Activated B cell treated with CpG ODN at 0.5 μM for 24 hours (primary cell): ENCODE measurements at regions not wholly inside any gene's neighbourhood (a gene's known extent, or its start where the extent isn't known, plus 50 kb on each side); places are given as distances from the start of the nearest gene placed in this dataset.

Experiments
- ATAC-seq: fragments of 200-7000 bp; cut with Tn5 transposase; one replicate; pipeline ENCODE4 v1.10.0; 2021; ENCODE audit warnings: low read depth, mild to moderate bottlenecking, moderate library complexity
- CTCF ChIA-PET: fragments of 350-600 bp; sonication (Branson Sonifier 250); formaldehyde crosslinking; loops from one replicate; lab custom pipeline; 2021; ENCODE audit warnings: antibody characterized with exemption; lab: Charles Lee
- POLR2A ChIA-PET: fragments of 350-600 bp; sonication (Branson Sonifier 250); formaldehyde crosslinking; loops from one replicate; lab custom pipeline; 2021; ENCODE audit warnings: antibody characterized with exemption; lab: Charles Lee
- DNase-seq: peaks from one replicate; pipeline ENCODE4 v3.0.0; 2022
- H3K27ac Mint-ChIP-seq: one replicate; pipeline ENCODE4 v1.8.0; 2020; ENCODE audit warnings: mixed read lengths
- H3K27me3 Mint-ChIP-seq: one replicate; pipeline ENCODE4 v1.8.0; 2021; ENCODE audit warnings: mixed read lengths
- H3K36me3 Mint-ChIP-seq: one replicate; pipeline ENCODE4 v1.8.0; 2021; ENCODE audit warnings: low read depth, mixed read lengths
- H3K4me1 Mint-ChIP-seq: one replicate; pipeline ENCODE4 v1.8.0; 2021; ENCODE audit warnings: mixed read lengths
- H3K4me3 Mint-ChIP-seq: one replicate; pipeline ENCODE4 v1.8.0; 2020; ENCODE audit warnings: mild to moderate bottlenecking, mixed read lengths
- H3K9me3 Mint-ChIP-seq: one replicate; pipeline ENCODE4 v1.8.0; 2020; ENCODE audit warnings: mixed read lengths
- intact Hi-C: fragments of 100-400 bp; cut with micrococcal nuclease; formaldehyde crosslinking; loops from one replicate; pipeline ENCODE4 v1.15.1; 2024
- TF ChIP-seq, protein P1 (sequence below): fragments of 200-600 bp; IDR thresholded peaks from one replicate; pipeline ENCODE4 v1.8.0; 2022; ENCODE audit warnings: antibody characterized with exemption, mild to moderate bottlenecking

DNA sequence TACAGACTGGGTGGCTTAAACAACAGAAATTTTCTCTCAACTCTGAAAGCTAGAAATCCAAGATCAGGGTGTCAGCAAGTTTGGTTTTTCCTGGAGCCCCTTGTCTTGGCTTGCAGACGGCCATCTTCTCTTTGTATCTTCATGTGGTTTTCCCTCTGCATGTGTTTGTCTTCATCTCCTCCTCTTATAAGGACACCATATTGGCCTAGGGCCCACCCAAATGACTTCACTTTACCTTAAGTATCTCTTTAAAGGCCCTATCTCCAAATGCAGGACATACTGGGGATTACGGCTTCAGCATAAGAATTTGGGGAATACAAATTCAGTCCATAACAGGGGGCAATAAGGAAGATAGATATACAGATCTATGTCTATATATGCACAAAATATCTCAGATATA, 187.9 kb downstream of the MTCL1 start:
- DNase-seq (no peak), ATAC-seq (no peak)
- Mint-ChIP-seq H3K4me3 (no peak overlapping the region), H3K4me1 (no peaks in the 10 kb centered on the region), H3K9me3 (peaks cover 8% of the 10 kb centered on the region), H3K27me3 (peaks cover 3% of the 10 kb centered on the region), H3K27ac (no peak overlapping the region), H3K36me3 (peaks cover 5% of the 10 kb centered on the region)
- intact Hi-C loops, result no loop called here
- TF ChIP-seq, protein P1, sequence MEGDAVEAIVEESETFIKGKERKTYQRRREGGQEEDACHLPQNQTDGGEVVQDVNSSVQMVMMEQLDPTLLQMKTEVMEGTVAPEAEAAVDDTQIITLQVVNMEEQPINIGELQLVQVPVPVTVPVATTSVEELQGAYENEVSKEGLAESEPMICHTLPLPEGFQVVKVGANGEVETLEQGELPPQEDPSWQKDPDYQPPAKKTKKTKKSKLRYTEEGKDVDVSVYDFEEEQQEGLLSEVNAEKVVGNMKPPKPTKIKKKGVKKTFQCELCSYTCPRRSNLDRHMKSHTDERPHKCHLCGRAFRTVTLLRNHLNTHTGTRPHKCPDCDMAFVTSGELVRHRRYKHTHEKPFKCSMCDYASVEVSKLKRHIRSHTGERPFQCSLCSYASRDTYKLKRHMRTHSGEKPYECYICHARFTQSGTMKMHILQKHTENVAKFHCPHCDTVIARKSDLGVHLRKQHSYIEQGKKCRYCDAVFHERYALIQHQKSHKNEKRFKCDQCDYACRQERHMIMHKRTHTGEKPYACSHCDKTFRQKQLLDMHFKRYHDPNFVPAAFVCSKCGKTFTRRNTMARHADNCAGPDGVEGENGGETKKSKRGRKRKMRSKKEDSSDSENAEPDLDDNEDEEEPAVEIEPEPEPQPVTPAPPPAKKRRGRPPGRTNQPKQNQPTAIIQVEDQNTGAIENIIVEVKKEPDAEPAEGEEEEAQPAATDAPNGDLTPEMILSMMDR, result no peak
- CTCF ChIA-PET, result no interaction called here
- POLR2A ChIA-PET, result no interaction called here

DNA sequence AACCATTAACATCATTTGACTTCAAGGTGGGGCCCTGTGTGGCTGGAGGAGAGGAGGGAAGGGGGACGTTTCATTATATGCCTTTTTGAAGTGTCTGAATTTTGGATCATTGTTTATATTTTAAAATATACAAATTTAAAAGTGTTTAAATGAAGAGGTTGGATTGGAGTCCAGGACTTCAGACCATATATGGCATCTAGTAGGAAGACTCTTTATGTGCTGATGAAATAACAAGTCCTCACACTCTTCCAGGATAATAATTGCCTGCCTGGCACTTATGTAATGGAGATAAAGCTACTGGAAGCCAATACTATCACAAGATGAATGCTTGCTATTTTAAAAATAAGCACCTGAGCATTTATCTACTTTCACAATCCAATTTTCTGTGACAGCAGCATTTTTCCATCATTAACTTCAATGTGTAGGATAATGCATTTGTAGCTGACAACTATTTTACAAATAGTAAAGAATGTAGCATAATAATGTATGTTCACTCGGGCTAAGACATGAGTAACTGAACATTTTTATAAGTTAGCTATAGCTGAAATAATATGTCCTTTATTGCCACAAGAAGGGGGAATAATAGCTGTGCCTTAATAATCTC, 188.4 kb downstream of the MTCL1 start:
- no peak for ATAC-seq
- Mint-ChIP-seq H3K27me3 (peaks cover 3% of the 10 kb centered on the region), H3K27ac (no peak overlapping the region), H3K4me3 (no peak overlapping the region), H3K36me3 (peaks cover under 1% of the 10 kb centered on the region), H3K4me1 (no peaks in the 10 kb centered on the region), H3K9me3 (peaks cover 3% of the 10 kb centered on the region)
- intact Hi-C loops, result no loop called here
- TF ChIP-seq, protein P1, result no peak
- POLR2A ChIA-PET, result no interaction called here
- no peak for DNase-seq
- CTCF ChIA-PET, result no interaction called here

DNA sequence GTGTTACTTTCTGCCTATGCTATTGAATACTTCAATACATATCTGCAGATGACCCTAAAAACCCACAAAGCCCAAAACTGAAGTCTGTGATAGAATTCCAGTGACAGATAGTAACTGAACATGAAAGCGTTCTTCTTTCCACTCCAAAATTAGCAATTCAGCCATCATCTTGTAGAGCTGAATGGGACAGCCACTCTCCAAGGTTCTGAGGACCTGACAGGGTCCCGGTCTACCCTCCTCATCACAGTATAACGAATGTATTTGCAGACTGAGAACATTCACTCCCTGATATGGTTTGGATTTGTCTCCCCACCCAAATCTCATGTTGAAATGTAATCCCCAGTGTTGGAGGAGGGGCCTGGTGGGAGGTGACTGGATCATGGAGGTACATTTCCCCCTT, 189.5 kb downstream of the MTCL1 start:
- DNase-seq, result no peak
- no peak for ATAC-seq
- H3K27ac Mint-ChIP-seq, result no peak overlapping the region
- no peaks in the 10 kb centered on the region for H3K4me1 Mint-ChIP-seq
- no peaks in the 10 kb centered on the region for H3K9me3 Mint-ChIP-seq
- TF ChIP-seq, protein P1, result no peak
- H3K4me3 Mint-ChIP-seq, result no peak overlapping the region
- CTCF ChIA-PET, result no interaction called here
- intact Hi-C loops, result no loop called here
- POLR2A ChIA-PET, result no interaction called here
- no peaks in the 10 kb centered on the region for H3K36me3 Mint-ChIP-seq
- peaks cover 3% of the 10 kb centered on the region for H3K27me3 Mint-ChIP-seq

DNA sequence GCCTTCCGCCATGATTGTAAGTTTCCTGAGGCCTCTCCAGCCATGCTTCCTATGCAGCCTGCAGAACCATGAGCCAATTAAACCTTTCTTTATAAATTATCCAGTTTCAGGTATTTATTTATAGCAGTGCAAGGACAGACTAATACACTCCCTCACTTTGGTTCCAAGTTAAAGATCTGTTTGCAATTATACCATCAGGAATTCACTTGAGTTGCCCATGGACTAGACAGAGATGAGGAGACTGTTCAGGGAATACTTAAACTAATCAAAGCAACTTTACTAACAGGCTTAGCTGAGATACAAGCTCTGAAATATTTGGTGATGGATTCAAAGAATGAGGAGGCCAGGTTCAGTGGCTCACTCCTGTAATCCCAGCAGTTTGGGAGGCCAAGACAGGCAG, 190.0 kb downstream of the MTCL1 start:
- Mint-ChIP-seq H3K36me3 (no peaks in the 10 kb centered on the region), H3K4me3 (no peak overlapping the region), H3K27me3 (peaks cover 3% of the 10 kb centered on the region), H3K4me1 (peaks cover under 1% of the 10 kb centered on the region), H3K9me3 (no peaks in the 10 kb centered on the region), H3K27ac (no peak overlapping the region)
- DNase-seq (no peak), ATAC-seq (no peak)
- TF ChIP-seq, protein P1, result no peak
- ChIA-PET POLR2A (no interaction called here), CTCF (no interaction called here)
- intact Hi-C loops, result no loop called here

DNA sequence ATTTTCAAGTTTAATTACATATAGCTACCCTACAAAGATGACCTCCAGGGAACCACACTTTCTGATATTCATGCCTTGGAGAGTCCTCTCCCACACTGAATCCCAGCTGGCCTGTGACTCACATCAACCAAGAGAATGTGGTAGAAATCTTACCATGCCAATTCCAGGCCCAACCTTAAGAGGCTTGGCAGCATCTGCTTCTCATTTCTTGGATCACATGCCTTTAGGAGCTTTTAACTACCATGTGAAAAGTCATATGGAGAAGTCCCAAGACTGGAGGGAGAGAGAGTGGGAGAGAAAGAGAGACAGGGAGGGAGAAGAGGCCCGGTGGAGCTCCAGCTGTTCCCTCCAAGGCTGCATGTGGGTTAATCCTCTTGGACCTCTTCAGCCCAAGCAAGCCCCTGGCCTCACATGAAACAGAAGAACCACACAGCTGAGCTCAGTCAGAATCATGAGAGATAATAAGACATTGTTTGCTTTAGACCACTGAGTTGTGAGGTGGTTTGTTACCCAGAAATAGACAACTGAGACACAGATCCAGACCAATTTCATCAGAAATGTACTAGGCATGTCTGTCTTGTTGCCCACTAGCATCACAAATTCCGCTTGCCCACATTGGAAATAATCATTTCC, 190.7 kb downstream of the MTCL1 start:
- ChIA-PET CTCF (no interaction called here), POLR2A (no interaction called here)
- no peaks in the 10 kb centered on the region for H3K9me3 Mint-ChIP-seq
- DNase-seq, result no peak
- H3K4me1 Mint-ChIP-seq, result peaks cover 6% of the 10 kb centered on the region
- intact Hi-C loops, result no loop called here
- no peak for ATAC-seq
- no peak overlapping the region for H3K4me3 Mint-ChIP-seq
- no peaks in the 10 kb centered on the region for H3K36me3 Mint-ChIP-seq
- H3K27ac Mint-ChIP-seq, result no peak overlapping the region
- H3K27me3 Mint-ChIP-seq, result no peaks in the 10 kb centered on the region
- TF ChIP-seq, protein P1, result no peak
